ENCODE measurements at regions not wholly inside any gene's neighbourhood (a gene's known extent, or its start where the extent isn't known, plus 50 kb on each side); places are given as distances from the start of the nearest gene placed in this dataset.

DNA sequence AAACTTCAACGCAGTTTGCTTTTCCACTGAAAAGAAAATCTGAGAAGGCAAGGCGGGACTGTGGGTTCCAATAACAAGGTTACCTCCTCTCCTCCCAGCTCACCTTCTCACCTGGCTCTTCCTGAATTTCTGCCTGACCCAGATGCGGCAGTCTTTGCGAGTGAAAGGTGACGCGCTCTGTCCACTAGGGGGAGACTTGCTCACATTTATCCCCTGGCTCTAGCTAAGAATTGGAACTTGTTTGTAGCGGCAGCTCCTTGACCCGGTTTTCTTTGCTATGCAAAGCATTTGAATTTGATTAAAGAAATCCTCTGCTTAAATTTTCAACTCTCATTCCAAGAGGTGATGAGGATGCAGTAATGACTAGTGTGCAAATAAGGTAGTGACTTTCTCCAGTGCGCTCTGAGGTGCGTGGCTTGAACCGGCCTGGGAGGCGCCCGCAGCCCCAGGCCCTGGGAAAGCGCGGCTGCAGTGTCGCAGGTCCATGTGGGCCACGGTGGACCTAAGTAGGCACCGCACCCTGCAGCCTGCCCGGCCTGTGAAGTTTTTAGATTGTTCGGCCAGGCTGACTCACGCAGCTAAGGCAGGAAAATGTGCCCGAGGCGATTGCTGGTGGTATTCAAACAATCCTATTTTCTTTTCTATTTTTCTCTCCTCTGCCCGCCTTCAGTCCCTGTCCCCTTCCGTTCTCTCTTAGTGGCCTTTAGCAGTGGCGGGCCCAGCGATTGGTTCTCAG is 336.9 kb upstream of the NPSR1 start:
- no peak overlapping the region for H3K4me3 Mint-ChIP-seq
- DNase-seq (ENCODE audit: low spot score): peak; percentile 12
- no peaks in the 10 kb centered on the region for H3K36me3 Mint-ChIP-seq (ENCODE audit: low read depth)
- H3K27ac Mint-ChIP-seq: no peak overlapping the region
- no peaks in the 10 kb centered on the region for H3K4me1 Mint-ChIP-seq (ENCODE audit: low read depth)
- H3K27me3 Mint-ChIP-seq (ENCODE audit: insufficient read depth): peaks cover 7% of the 10 kb centered on the region
- intact Hi-C loops (cut with micrococcal nuclease): loop anchor here (2.0 kb wide), 1 partner anchor 1216 kb away; no protein-coding TSS in a partner anchor
- no peaks in the 10 kb centered on the region for H3K9me3 Mint-ChIP-seq

DNA sequence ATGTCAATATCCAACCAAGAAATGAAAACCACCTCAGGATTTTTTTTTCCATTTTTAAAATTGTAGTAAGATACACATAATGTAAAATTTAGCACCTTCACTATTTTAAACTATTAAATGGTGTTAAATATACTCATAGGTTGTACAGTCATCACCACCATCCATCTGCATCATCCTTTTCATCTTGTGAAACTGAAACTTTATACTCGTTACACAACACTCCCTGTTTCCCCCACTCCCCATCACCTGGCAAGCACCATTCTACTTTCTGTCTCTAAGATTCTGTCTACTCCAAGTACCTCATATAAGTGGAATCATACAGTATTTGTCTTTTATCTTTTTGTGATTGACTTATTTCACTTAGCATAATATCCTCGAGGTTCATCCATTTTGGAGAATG is 335.2 kb upstream of the NPSR1 start:
- Mint-ChIP-seq H3K4me3 (no peak overlapping the region), H3K36me3 (ENCODE audit: low read depth) (no peaks in the 10 kb centered on the region), H3K27ac (no peak overlapping the region), H3K27me3 (ENCODE audit: insufficient read depth) (peaks cover 7% of the 10 kb centered on the region), H3K9me3 (no peaks in the 10 kb centered on the region), H3K4me1 (ENCODE audit: low read depth) (no peaks in the 10 kb centered on the region)
- DNase-seq (ENCODE audit: low spot score): no peak
- intact Hi-C loops (cut with micrococcal nuclease): no loop called here

DNA sequence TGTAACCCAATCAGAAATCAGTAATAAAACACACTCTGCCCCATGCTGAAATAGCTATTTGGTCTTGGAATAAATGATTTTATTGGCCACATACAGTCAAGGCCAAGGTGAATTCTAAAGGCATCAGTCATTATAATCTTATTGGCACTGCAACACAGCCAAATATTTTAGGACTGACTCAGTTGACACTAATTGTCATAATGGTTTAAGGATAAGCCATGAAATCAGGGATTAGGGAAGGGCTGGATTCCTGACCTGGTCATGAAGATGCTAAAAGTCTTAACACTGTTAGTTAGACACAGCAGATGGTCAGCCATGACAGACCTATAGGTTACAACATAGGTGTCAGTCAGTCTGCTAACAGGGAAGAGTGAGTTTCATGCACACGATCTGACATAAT is 330.3 kb upstream of the NPSR1 start:
- no peak for DNase-seq (ENCODE audit: low spot score)
- Mint-ChIP-seq H3K9me3 (no peaks in the 10 kb centered on the region), H3K27ac (no peak overlapping the region), H3K27me3 (ENCODE audit: insufficient read depth) (no peaks in the 10 kb centered on the region), H3K36me3 (ENCODE audit: low read depth) (no peaks in the 10 kb centered on the region), H3K4me1 (ENCODE audit: low read depth) (no peaks in the 10 kb centered on the region), H3K4me3 (no peak overlapping the region)
- intact Hi-C loops (cut with micrococcal nuclease): no loop called here

DNA sequence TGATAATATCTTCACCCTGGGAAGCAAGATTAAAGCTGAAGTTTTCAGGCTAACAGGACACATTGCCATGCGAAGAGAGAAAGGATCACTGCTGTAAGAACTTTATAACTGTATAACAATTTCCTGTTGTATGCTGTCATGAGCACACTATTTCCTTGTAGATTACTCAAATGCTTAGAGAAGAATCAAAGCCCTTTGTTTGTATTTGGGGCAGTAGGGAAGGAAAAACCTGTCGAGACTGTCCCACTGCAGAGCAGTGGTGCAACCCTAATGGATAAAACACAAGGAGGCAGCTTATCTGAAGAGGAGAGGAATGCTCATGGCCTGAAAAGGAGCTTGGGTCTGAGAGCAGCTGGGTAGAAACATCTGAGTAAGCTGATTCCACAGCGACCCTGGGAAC is 327.7 kb upstream of the NPSR1 start:
- H3K9me3 Mint-ChIP-seq: no peaks in the 10 kb centered on the region
- H3K27me3 Mint-ChIP-seq (ENCODE audit: insufficient read depth): no peaks in the 10 kb centered on the region
- no peaks in the 10 kb centered on the region for H3K36me3 Mint-ChIP-seq (ENCODE audit: low read depth)
- H3K4me3 Mint-ChIP-seq: no peak overlapping the region
- DNase-seq (ENCODE audit: low spot score): no peak
- H3K4me1 Mint-ChIP-seq (ENCODE audit: low read depth): no peaks in the 10 kb centered on the region
- H3K27ac Mint-ChIP-seq: no peak overlapping the region
- intact Hi-C loops (cut with micrococcal nuclease): no loop called here

DNA sequence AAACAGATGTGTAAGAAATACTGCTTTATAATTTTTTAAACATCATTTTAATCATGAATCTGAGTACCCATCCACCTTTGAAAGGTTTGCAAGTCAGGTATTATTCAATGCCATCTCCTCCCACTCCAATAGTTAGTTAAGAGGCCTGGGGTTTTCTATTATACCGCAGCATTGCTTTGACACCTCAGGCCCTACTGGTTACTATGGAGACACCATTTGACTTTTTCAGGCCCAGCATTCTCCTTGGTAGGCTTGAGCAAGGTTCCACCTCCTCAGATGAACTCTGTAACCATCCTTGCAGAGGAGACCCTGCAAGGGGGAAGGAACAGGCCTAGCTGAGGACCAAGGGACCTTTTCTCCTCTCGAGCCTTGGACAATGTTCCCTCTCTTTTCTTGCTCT is 326.9 kb upstream of the NPSR1 start:
- H3K36me3 Mint-ChIP-seq (ENCODE audit: low read depth): no peaks in the 10 kb centered on the region
- no peak overlapping the region for H3K27ac Mint-ChIP-seq
- no peak for DNase-seq (ENCODE audit: low spot score)
- no peaks in the 10 kb centered on the region for H3K27me3 Mint-ChIP-seq (ENCODE audit: insufficient read depth)
- intact Hi-C loops (cut with micrococcal nuclease): no loop called here
- H3K9me3 Mint-ChIP-seq: no peaks in the 10 kb centered on the region
- H3K4me1 Mint-ChIP-seq (ENCODE audit: low read depth): no peaks in the 10 kb centered on the region
- no peak overlapping the region for H3K4me3 Mint-ChIP-seq

DNA sequence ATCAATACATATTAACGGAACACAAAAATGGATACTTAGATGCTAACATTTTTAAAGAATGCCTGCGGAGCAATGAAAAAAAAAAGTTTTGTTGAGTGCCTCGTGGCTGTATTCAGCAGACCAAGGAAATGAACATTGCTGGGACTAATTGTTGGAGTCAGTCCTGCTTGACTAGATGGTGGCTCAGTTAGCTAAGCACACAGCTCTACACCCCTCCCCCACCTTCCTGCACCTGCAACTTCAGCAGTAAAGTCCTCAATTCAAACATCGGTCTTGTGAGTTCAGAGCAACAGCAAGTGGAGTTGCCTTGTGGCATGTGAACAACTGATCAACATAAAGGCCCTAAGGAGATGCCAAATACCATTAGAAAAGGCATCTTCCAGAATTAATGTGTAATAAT is 326.0 kb upstream of the NPSR1 start:
- H3K36me3 Mint-ChIP-seq (ENCODE audit: low read depth): no peaks in the 10 kb centered on the region
- DNase-seq (ENCODE audit: low spot score): no peak
- no peak overlapping the region for H3K27ac Mint-ChIP-seq
- no peaks in the 10 kb centered on the region for H3K27me3 Mint-ChIP-seq (ENCODE audit: insufficient read depth)
- intact Hi-C loops (cut with micrococcal nuclease): no loop called here
- no peaks in the 10 kb centered on the region for H3K9me3 Mint-ChIP-seq
- no peak overlapping the region for H3K4me3 Mint-ChIP-seq
- H3K4me1 Mint-ChIP-seq (ENCODE audit: low read depth): no peaks in the 10 kb centered on the region

DNA sequence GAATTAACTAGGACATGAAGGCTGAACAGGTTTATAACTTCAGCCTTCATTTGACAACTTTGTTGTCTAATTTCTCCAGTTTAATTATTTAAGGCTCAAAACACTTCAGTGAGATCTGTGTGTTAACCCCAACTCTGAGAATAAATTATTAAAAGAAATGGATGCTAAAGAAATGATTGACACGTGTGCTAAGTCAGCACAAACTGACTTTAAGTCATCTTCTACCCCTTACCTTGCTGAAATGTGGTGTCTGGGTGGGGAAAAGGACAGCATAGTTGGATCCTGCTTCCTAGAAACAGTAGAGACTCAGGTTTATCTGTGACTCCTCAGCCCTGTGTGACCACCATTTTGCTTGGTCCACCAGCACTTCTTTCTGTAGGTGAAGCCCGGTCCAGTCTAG is 324.8 kb upstream of the NPSR1 start:
- Mint-ChIP-seq H3K9me3 (no peaks in the 10 kb centered on the region), H3K27ac (no peak overlapping the region), H3K27me3 (ENCODE audit: insufficient read depth) (no peaks in the 10 kb centered on the region), H3K4me3 (no peak overlapping the region), H3K4me1 (ENCODE audit: low read depth) (no peaks in the 10 kb centered on the region), H3K36me3 (ENCODE audit: low read depth) (no peaks in the 10 kb centered on the region)
- intact Hi-C loops (cut with micrococcal nuclease): no loop called here
- DNase-seq (ENCODE audit: low spot score): no peak

DNA sequence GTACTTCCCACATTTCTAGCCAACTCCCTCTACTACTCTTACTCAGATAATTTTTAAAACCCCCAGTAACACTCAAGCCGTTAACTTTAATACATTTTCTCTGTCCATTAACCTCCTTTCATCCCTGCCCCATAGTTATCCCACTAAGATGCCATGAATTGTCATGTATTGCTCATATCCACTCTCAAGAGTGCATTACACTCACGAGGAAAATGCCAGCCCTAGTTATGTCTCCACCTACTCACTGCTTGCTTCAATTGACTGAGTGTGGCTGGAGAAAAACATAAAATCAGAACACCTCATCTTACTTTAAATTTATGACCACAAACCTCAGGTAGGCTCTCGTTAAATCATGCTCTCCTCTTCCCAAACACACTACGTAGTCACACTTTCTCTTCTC is 324.1 kb upstream of the NPSR1 start:
- intact Hi-C loops (cut with micrococcal nuclease): no loop called here
- Mint-ChIP-seq H3K4me3 (no peak overlapping the region), H3K27ac (no peak overlapping the region), H3K4me1 (ENCODE audit: low read depth) (no peaks in the 10 kb centered on the region), H3K9me3 (peaks cover 4% of the 10 kb centered on the region), H3K27me3 (ENCODE audit: insufficient read depth) (no peaks in the 10 kb centered on the region), H3K36me3 (ENCODE audit: low read depth) (no peaks in the 10 kb centered on the region)
- no peak for DNase-seq (ENCODE audit: low spot score)

DNA sequence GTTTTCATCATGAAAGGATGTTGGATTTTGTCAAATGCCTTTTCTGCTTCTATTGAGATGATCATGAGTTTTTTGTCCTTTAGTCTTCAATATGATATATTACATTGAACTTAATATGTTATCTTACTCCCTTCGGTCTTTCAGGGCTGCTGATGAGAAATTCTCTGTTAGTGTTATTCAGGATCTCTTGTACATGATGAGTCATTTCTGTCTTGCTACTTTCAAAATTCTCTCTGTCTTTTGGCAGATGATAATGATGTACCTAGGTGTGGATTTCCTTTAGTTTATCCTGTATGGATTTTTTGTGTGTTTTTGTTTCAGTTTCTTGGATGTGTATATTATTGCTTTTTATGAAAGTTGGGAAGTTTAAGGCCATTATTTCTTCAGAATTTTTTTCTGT is 320.9 kb upstream of the NPSR1 start:
- H3K27me3 Mint-ChIP-seq (ENCODE audit: insufficient read depth): no peaks in the 10 kb centered on the region

DNA sequence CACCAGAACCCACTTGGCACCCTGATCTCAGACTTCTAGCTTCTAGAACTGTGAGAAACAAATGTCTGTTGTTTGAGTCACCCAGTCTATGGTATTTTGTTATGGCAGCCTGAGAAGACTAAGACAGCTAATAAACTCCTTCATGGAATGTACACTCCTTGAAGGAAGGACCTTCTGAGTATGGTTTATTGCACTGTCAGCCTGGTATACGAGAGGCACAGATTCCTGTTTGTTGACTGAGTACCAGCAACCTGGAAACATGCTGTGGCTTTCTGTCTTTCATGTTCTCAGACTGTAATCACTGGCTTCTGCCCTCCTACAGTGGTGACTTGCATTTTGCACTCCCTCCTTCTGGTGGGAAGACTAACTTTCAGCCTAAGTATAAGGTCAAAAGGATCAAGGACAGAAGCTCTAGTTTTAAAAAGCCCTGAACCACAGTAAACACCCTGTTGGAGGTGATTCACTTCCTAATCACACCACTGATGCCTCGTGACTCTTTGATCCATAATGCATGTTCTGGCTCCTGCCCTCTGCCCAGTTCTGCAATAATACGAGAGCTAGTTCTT is 319.0 kb upstream of the NPSR1 start:
- Mint-ChIP-seq H3K27ac (no peak overlapping the region), H3K4me3 (no peak overlapping the region), H3K27me3 (ENCODE audit: insufficient read depth) (no peaks in the 10 kb centered on the region), H3K9me3 (peaks cover 4% of the 10 kb centered on the region), H3K4me1 (ENCODE audit: low read depth) (no peaks in the 10 kb centered on the region), H3K36me3 (ENCODE audit: low read depth) (no peaks in the 10 kb centered on the region)
- intact Hi-C loops (cut with micrococcal nuclease): no loop called here
- DNase-seq (ENCODE audit: low spot score): no peak

More for the DNA sequence above, 320.9 kb upstream of the NPSR1 start:
- no peaks in the 10 kb centered on the region for H3K4me1 Mint-ChIP-seq (ENCODE audit: low read depth)
- intact Hi-C loops (cut with micrococcal nuclease): no loop called here
- no peak overlapping the region for H3K27ac Mint-ChIP-seq
- no peaks in the 10 kb centered on the region for H3K36me3 Mint-ChIP-seq (ENCODE audit: low read depth)
- H3K4me3 Mint-ChIP-seq: no peak overlapping the region
- DNase-seq (ENCODE audit: low spot score): no peak
- H3K9me3 Mint-ChIP-seq: peaks cover 4% of the 10 kb centered on the region

DNA sequence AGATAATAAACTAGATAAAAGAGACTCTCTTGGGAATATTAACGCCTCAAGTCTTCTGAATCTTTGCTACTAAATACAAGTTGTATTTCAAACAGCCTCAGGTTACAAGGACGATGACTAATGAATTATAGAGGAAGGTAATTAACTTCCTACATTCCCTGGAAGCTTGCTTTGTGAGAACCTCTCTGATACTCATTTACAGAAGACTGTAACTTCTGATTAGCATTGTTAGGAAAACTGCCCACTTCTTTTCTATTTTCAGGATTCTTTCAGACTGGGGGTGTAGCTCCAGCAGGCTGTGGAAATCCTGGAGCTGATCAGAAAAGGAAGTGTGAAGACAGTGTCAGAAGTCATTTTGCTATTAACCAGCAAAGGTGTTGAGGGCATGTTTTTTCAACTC is 316.7 kb upstream of the NPSR1 start:
- intact Hi-C loops (cut with micrococcal nuclease): no loop called here
- no peaks in the 10 kb centered on the region for H3K36me3 Mint-ChIP-seq (ENCODE audit: low read depth)
- DNase-seq (ENCODE audit: low spot score): no peak
- no peaks in the 10 kb centered on the region for H3K27me3 Mint-ChIP-seq (ENCODE audit: insufficient read depth)
- peaks cover 4% of the 10 kb centered on the region for H3K9me3 Mint-ChIP-seq
- H3K27ac Mint-ChIP-seq: no peak overlapping the region
- no peak overlapping the region for H3K4me3 Mint-ChIP-seq
- H3K4me1 Mint-ChIP-seq (ENCODE audit: low read depth): no peaks in the 10 kb centered on the region

DNA sequence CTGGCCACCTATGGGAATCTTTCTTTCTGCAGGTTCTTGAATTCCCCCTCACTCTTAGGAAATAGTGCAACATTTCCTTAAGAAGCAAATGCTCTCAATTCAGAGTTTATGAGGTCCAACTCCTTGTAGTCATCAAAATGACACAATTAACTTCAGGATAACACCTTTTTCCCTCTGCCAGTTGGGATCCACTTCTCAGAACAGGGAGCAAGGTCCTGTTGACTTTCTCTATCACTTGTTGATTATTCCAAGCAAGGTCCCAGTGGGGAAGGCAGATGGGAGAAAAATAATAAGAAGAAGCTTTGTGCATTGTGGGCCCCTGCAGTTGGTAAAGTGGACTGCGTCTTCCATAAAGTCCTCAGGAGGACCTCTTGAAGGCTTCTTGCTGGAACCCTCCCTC is 315.6 kb upstream of the NPSR1 start:
- no peak for DNase-seq (ENCODE audit: low spot score)
- peaks cover 4% of the 10 kb centered on the region for H3K9me3 Mint-ChIP-seq
- no peaks in the 10 kb centered on the region for H3K4me1 Mint-ChIP-seq (ENCODE audit: low read depth)
- no peaks in the 10 kb centered on the region for H3K36me3 Mint-ChIP-seq (ENCODE audit: low read depth)
- no peak overlapping the region for H3K4me3 Mint-ChIP-seq
- no peak overlapping the region for H3K27ac Mint-ChIP-seq
- H3K27me3 Mint-ChIP-seq (ENCODE audit: insufficient read depth): no peaks in the 10 kb centered on the region
- intact Hi-C loops (cut with micrococcal nuclease): no loop called here

DNA sequence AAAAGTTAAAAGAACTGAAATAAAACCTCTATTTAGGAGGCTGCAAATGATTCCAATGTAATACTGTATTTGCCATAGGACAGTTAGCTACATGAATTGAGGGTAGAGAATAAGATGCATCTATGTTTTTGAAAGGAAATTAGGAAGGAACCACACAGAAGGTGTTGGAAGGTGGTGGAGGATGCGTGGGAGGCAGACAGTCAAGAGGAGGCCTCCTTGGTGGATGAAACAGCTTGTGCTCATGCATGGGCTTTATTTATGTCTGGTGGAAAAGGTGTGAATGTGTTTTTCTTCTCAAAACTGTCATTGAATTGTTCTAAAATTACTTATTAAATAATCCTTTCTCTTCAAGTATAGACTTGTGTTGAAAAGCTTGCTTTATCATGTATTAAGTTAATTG is 314.4 kb upstream of the NPSR1 start:
- Mint-ChIP-seq H3K4me3 (no peak overlapping the region), H3K9me3 (no peaks in the 10 kb centered on the region), H3K27ac (no peak overlapping the region), H3K36me3 (ENCODE audit: low read depth) (no peaks in the 10 kb centered on the region), H3K27me3 (ENCODE audit: insufficient read depth) (no peaks in the 10 kb centered on the region), H3K4me1 (ENCODE audit: low read depth) (no peaks in the 10 kb centered on the region)
- intact Hi-C loops (cut with micrococcal nuclease): no loop called here
- DNase-seq (ENCODE audit: low spot score): no peak

DNA sequence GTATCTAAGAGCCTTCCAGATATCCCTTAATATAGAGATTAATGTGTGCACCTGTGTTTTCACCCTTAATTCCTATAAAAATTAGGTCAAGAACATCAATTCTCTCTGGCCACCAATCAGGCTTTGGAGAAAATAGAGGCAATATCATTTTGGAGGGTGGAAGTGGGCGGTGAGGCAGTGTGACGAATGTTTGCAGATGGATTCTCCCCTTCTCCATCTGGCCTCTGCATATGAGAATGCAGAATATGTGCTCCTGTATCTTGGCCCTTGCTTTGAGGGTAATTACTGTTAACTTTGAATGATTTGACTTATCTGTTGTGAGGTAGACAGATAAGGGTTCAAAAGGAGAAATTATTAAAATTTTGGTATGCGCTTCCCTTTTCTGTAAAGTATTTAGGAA is 304.0 kb upstream of the NPSR1 start:
- intact Hi-C loops (cut with micrococcal nuclease): no loop called here
- Mint-ChIP-seq H3K27ac (no peak overlapping the region), H3K9me3 (no peaks in the 10 kb centered on the region), H3K4me1 (ENCODE audit: low read depth) (no peaks in the 10 kb centered on the region), H3K36me3 (ENCODE audit: low read depth) (no peaks in the 10 kb centered on the region), H3K27me3 (ENCODE audit: insufficient read depth) (no peaks in the 10 kb centered on the region), H3K4me3 (no peak overlapping the region)
- DNase-seq (ENCODE audit: low spot score): no peak
